ENCODE measurements at regions not wholly inside any gene's neighbourhood (a gene's known extent, or its start where the extent isn't known, plus 50 kb on each side); places are given as distances from the start of the nearest gene placed in this dataset.

DNA sequence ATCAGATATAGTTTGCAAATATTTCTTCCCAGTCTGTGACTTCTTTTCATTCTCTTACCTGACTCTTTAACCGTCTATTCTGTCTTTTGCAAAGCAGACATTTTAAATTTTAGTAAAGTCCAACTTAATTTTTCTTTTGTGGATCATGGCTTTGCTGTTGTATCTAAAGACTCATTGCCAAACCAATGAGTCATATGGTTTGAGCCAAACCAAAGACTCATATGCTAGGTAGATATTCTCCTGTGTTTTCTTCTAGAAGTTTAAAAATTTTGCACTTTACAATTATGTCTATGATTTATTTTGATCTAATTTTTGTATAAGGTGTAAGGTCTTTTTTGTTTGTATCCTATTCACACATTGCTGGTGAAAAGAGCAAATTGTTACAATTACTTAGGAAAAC, 446.8 kb downstream of the ANKRD50 start:
- no peak for TF ChIP-seq EZH2 (IDR thresholded peaks at IDR 0.05; ENCODE audit: borderline replicate concordance, insufficient read depth, low read length, poor library complexity, severe bottlenecking)
- TF ChIP-seq, protein P1, sequence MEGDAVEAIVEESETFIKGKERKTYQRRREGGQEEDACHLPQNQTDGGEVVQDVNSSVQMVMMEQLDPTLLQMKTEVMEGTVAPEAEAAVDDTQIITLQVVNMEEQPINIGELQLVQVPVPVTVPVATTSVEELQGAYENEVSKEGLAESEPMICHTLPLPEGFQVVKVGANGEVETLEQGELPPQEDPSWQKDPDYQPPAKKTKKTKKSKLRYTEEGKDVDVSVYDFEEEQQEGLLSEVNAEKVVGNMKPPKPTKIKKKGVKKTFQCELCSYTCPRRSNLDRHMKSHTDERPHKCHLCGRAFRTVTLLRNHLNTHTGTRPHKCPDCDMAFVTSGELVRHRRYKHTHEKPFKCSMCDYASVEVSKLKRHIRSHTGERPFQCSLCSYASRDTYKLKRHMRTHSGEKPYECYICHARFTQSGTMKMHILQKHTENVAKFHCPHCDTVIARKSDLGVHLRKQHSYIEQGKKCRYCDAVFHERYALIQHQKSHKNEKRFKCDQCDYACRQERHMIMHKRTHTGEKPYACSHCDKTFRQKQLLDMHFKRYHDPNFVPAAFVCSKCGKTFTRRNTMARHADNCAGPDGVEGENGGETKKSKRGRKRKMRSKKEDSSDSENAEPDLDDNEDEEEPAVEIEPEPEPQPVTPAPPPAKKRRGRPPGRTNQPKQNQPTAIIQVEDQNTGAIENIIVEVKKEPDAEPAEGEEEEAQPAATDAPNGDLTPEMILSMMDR (IDR thresholded peaks at IDR 0.05; ENCODE audit: poor library complexity, severe bottlenecking), result no peak
- TF ChIP-seq EP300 (conservative IDR thresholded peaks at IDR 0.05; ENCODE audit: poor library complexity, severe bottlenecking), result no peak
- TF ChIP-seq RAD21 (conservative IDR thresholded peaks at IDR 0.05), result no peak
- TF ChIP-seq, protein P2, sequence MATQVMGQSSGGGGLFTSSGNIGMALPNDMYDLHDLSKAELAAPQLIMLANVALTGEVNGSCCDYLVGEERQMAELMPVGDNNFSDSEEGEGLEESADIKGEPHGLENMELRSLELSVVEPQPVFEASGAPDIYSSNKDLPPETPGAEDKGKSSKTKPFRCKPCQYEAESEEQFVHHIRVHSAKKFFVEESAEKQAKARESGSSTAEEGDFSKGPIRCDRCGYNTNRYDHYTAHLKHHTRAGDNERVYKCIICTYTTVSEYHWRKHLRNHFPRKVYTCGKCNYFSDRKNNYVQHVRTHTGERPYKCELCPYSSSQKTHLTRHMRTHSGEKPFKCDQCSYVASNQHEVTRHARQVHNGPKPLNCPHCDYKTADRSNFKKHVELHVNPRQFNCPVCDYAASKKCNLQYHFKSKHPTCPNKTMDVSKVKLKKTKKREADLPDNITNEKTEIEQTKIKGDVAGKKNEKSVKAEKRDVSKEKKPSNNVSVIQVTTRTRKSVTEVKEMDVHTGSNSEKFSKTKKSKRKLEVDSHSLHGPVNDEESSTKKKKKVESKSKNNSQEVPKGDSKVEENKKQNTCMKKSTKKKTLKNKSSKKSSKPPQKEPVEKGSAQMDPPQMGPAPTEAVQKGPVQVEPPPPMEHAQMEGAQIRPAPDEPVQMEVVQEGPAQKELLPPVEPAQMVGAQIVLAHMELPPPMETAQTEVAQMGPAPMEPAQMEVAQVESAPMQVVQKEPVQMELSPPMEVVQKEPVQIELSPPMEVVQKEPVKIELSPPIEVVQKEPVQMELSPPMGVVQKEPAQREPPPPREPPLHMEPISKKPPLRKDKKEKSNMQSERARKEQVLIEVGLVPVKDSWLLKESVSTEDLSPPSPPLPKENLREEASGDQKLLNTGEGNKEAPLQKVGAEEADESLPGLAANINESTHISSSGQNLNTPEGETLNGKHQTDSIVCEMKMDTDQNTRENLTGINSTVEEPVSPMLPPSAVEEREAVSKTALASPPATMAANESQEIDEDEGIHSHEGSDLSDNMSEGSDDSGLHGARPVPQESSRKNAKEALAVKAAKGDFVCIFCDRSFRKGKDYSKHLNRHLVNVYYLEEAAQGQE (IDR thresholded peaks at IDR 0.05; ENCODE audit: borderline replicate concordance), result no peak
- no peak for TF ChIP-seq MXI1 (conservative IDR thresholded peaks at IDR 0.05; ENCODE audit: poor library complexity, severe bottlenecking)
- TF ChIP-seq POLR2AphosphoS5 (IDR thresholded peaks at IDR 0.05), result no peak
- no peak for TF ChIP-seq TAF1 (IDR thresholded peaks at IDR 0.05; ENCODE audit: low read depth)

Data from neural cell (in vitro differentiated cells).